Keratinocyte (primary cell): ENCODE measurements at regions not wholly inside any gene's neighbourhood (a gene's known extent, or its start where the extent isn't known, plus 50 kb on each side); places are given as distances from the start of the nearest gene placed in this dataset.
"Not testable (repeated sequence)": the region's sequence is repeated elsewhere in the genome, so short reads cannot be mapped to it uniquely, and the experiment has no call there.

Experiments used
- DNase-seq: peaks from one replicate; pipeline ENCODE4 v3.0.0-alpha.2; 2011; ENCODE audit warnings: low read depth, missing footprints, low spot score
- FAIRE-seq: peaks from 2 replicates; lab custom pipeline; 2011; peaks lifted over from hg19 to GRCh38; lab: Jason Lieb, UNC
- H2AFZ ChIP-seq: 2 replicates; pipeline ENCODE4 v1.6.0; 2012; ENCODE audit warnings: low read length, control low read depth, inconsistent platforms; ENCODE audit not compliant: control insufficient read depth
- H3K27ac ChIP-seq: 2 replicates; pipeline ENCODE4 v1.5.1; 2011; ENCODE audit warnings: low read length; ENCODE audit not compliant: control insufficient read depth, insufficient read depth
- H3K27me3 ChIP-seq: 3 replicates; pipeline ENCODE4 v1.6.0; 2011; ENCODE audit warnings: low read length; ENCODE audit not compliant: control insufficient read depth, insufficient read depth; ENCODE audit errors: extremely low read depth
- H3K36me3 ChIP-seq, 2 experiments: 2 replicates in 1 of 2; 3 replicates in 1 of 2; pipeline ENCODE4 v1.5.1; 2011; ENCODE audit warnings: low read length in 2 of 2, mild to moderate bottlenecking in 1 of 2; ENCODE audit not compliant: control insufficient read depth in 2 of 2, insufficient read depth in 2 of 2; ENCODE audit errors: extremely low read depth in 1 of 2
- H3K4me1 ChIP-seq: 3 replicates; pipeline ENCODE4 v1.5.1; 2011; ENCODE audit warnings: low read length; ENCODE audit not compliant: control insufficient read depth, insufficient read depth; ENCODE audit errors: extremely low read depth
- H3K4me2 ChIP-seq: 3 replicates; pipeline ENCODE4 v1.6.0; 2011; ENCODE audit warnings: low read depth, low read length; ENCODE audit not compliant: control insufficient read depth, insufficient read depth; ENCODE audit errors: extremely low read depth
- H3K4me3 ChIP-seq, 3 experiments: fragments of 200-600 bp in 1 of 3; sonication (generic) in 1 of 3; 2 replicates in 2 of 3; 3 replicates in 1 of 3; pipeline ENCODE4 v1.5.1; 2011 to 2016; ENCODE audit warnings: low read length in 3 of 3, mild to moderate bottlenecking in 3 of 3, control low read depth in 2 of 3, inconsistent platforms in 1 of 3, low read depth in 1 of 3, mixed read lengths in 1 of 3, mixed run types in 1 of 3, moderate library complexity in 1 of 3; ENCODE audit not compliant: control insufficient read depth in 2 of 3, insufficient read depth in 2 of 3; ENCODE audit errors: extremely low read depth in 1 of 3
- H3K79me2 ChIP-seq: 2 replicates; pipeline ENCODE4 v1.6.0; 2012; ENCODE audit warnings: low read length; ENCODE audit not compliant: control insufficient read depth, insufficient read depth
- H3K9ac ChIP-seq: 3 replicates; pipeline ENCODE4 v1.6.0; 2011; ENCODE audit warnings: low read length; ENCODE audit not compliant: control insufficient read depth, insufficient read depth; ENCODE audit errors: extremely low read depth
- H3K9me1 ChIP-seq: 3 replicates; pipeline ENCODE4 v1.6.0; 2011; ENCODE audit warnings: low read length; ENCODE audit not compliant: control insufficient read depth, insufficient read depth; ENCODE audit errors: extremely low read depth
- H3K9me3 ChIP-seq: 2 replicates; pipeline ENCODE4 v1.5.1; 2012; ENCODE audit warnings: low read depth, low read length; ENCODE audit not compliant: control insufficient read depth
- H4K20me1 ChIP-seq: 3 replicates; pipeline ENCODE4 v1.6.0; 2011; ENCODE audit warnings: low read length; ENCODE audit not compliant: control insufficient read depth, insufficient read depth; ENCODE audit errors: extremely low read depth
- EZH2 ChIP-seq: IDR thresholded peaks from one replicate; pipeline ENCODE4 v1.6.1; 2012; ENCODE audit warnings: inconsistent platforms, mild to moderate bottlenecking, low read length, moderate library complexity
- dilution Hi-C: fragments of 300-500 bp; cut with MboI; formaldehyde crosslinking; loops from one replicate; pipeline ENCODE4 v1.7.0; 2020; ENCODE audit warnings: low sequenced_read_pairs; ENCODE audit not compliant: extremely low pct_ligation_motif_present
- TF ChIP-seq, protein P1 (sequence below), 3 experiments: IDR thresholded peaks in 1 of 3; conservative IDR thresholded peaks in 1 of 3; optimal IDR thresholded peaks in 1 of 3; 2 replicates in 2 of 3; 3 replicates in 1 of 3; pipeline versions ENCODE3 to v1.5.1; 2011; ENCODE audit warnings: low read length in 3 of 3, mild to moderate bottlenecking in 3 of 3, moderate library complexity in 2 of 3, control low read depth in 1 of 3, inconsistent platforms in 1 of 3; ENCODE audit not compliant: insufficient read depth in 2 of 3; ENCODE audit errors: extremely low read depth in 1 of 3

DNA sequence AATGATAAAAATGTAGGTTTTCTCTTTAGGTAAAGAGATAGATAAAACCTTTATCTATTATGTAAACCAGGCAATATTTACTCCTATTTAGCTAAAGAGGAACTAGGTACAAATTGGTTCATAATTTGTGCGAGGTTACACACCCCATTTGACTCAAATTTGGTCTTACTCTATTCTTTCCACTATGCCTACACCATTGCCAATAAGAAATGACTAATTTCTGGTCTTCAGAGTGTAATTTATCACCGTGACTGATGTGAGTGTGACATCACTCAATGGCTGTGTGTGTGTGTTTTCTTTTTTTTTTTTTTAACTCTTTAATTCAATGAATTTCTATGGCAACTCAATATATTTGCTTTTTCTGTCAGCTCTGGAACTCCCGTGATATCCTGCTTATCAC, 955.8 kb downstream of the TDRD15 start:
- no peak overlapping the region for H3K4me2 ChIP-seq
- no peak overlapping the region for H3K27ac ChIP-seq
- no peaks in the 10 kb centered on the region for H3K36me3 ChIP-seq
- H4K20me1 ChIP-seq, result no peaks in the 10 kb centered on the region
- no peaks in the 10 kb centered on the region for H3K27me3 ChIP-seq
- no peak overlapping the region for H3K4me3 ChIP-seq
- FAIRE-seq, result no peak
- H2AFZ ChIP-seq, result no peak overlapping the region
- H3K9ac ChIP-seq, result no peak overlapping the region
- no peak for TF ChIP-seq EZH2
- TF ChIP-seq, protein P1, sequence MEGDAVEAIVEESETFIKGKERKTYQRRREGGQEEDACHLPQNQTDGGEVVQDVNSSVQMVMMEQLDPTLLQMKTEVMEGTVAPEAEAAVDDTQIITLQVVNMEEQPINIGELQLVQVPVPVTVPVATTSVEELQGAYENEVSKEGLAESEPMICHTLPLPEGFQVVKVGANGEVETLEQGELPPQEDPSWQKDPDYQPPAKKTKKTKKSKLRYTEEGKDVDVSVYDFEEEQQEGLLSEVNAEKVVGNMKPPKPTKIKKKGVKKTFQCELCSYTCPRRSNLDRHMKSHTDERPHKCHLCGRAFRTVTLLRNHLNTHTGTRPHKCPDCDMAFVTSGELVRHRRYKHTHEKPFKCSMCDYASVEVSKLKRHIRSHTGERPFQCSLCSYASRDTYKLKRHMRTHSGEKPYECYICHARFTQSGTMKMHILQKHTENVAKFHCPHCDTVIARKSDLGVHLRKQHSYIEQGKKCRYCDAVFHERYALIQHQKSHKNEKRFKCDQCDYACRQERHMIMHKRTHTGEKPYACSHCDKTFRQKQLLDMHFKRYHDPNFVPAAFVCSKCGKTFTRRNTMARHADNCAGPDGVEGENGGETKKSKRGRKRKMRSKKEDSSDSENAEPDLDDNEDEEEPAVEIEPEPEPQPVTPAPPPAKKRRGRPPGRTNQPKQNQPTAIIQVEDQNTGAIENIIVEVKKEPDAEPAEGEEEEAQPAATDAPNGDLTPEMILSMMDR (optimal IDR thresholded peaks at IDR 0.05 in 1 of 3, IDR thresholded peaks at IDR 0.05 in 1 of 3, conservative IDR thresholded peaks at IDR 0.05 in 1 of 3; ENCODE audit: extremely low read depth in 1 of 3, insufficient read depth in 2 of 3, low read length in 3 of 3), result no peak
- H3K9me1 ChIP-seq, result no peaks in the 10 kb centered on the region
- dilution Hi-C loops, result no loop called here
- DNase-seq, result no peak
- H3K4me1 ChIP-seq, result no peaks in the 10 kb centered on the region
- no peaks in the 10 kb centered on the region for H3K79me2 ChIP-seq
- H3K9me3 ChIP-seq, result no peaks in the 10 kb centered on the region

DNA sequence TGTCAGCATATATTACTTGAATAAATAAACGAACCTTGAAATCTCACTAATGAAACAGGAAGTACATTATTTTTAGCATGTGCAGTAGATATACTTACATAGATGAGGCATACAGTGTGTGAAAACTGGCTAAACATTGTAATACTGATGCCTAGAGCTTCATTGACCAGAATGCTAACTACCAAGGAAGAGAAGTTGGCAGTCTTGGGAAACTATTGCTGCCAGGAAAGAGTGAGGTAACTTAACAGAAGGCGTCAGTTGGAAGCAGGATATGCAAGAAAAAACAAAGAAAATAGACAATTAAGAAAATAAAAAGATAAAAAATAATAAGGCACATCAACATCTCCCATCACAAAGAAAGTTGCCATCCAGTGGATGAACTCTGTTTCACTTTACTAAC, 963.0 kb downstream of the TDRD15 start:
- Histone ChIP-seq H3K27me3 (no peaks in the 10 kb centered on the region), H3K9ac (no peak overlapping the region), H3K27ac (no peak overlapping the region), H3K79me2 (no peaks in the 10 kb centered on the region), H3K4me2 (no peak overlapping the region), H2AFZ (no peak overlapping the region), H3K4me3 (no peak overlapping the region), H4K20me1 (no peaks in the 10 kb centered on the region), H3K4me1 (no peaks in the 10 kb centered on the region), H3K36me3 (no peaks in the 10 kb centered on the region), H3K9me3 (no peaks in the 10 kb centered on the region), H3K9me1 (no peaks in the 10 kb centered on the region)
- dilution Hi-C loops, result no loop called here
- FAIRE-seq (no peak), DNase-seq (no peak)
- TF ChIP-seq, protein P1 (optimal IDR thresholded peaks at IDR 0.05 in 1 of 3, IDR thresholded peaks at IDR 0.05 in 1 of 3, conservative IDR thresholded peaks at IDR 0.05 in 1 of 3; ENCODE audit: extremely low read depth in 1 of 3, insufficient read depth in 2 of 3, low read length in 3 of 3), result no peak
- no peak for TF ChIP-seq EZH2

DNA sequence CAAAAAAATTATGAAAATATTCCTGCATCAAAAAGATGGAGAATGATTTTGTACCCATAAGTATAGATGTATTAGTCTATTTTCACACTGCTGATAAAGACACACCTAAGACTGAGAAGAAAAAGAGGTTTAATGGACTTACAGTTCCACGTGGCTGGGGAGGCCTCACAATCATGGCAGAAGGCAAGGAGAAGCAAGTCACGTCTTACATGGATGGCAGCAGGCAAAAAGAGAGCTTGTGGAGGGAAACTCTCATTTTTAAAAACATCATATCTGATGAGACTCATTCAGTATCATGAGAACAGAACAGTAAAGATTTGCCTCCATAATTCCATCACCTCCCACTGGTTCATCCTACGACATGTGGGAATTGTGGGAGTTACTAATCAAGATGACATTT, 979.8 kb downstream of the TDRD15 start:
- H3K27me3 ChIP-seq, H3K36me3 ChIP-seq, H3K9me1 ChIP-seq, H3K9ac ChIP-seq, H3K79me2 ChIP-seq, DNase-seq, H3K27ac ChIP-seq, H3K4me3 ChIP-seq, FAIRE-seq, dilution Hi-C loops, H4K20me1 ChIP-seq, H3K4me2 ChIP-seq, H2AFZ ChIP-seq, H3K4me1 ChIP-seq, H3K9me3 ChIP-seq: not testable (repeated sequence)
